Subcutaneous abdominal adipose tissue (tissue), 5 donors: ENCODE measurements at regions not wholly inside any gene's neighbourhood (a gene's known extent, or its start where the extent isn't known, plus 50 kb on each side); places are given as distances from the start of the nearest gene placed in this dataset.
"Not testable (repeated sequence)": the region's sequence is repeated elsewhere in the genome, so short reads cannot be mapped to it uniquely, and the experiment has no call there.

Source experiments
- H3K27ac ChIP-seq: one replicate; pipeline ENCODE4 v1.7.0; 2013; ENCODE audit warnings: low read depth, mild to moderate bottlenecking, inconsistent platforms, low read length, moderate library complexity
- H3K27me3 ChIP-seq, 5 donors: one replicate each; pipeline ENCODE4 v1.7.0; 2013; ENCODE audit warnings: low read length in 5 of 5, inconsistent platforms in 1 of 5; ENCODE audit not compliant: control insufficient read depth in 5 of 5, insufficient read depth in 4 of 5
- H3K36me3 ChIP-seq, 5 donors: one replicate each; pipeline ENCODE4 v1.7.0; 2013; ENCODE audit warnings: low read length in 5 of 5; ENCODE audit not compliant: control insufficient read depth in 5 of 5, insufficient read depth in 5 of 5
- H3K4me1 ChIP-seq, 5 donors: one replicate each; pipeline ENCODE4 v1.7.0; 2013; ENCODE audit warnings: low read length in 5 of 5, mild to moderate bottlenecking in 3 of 5, moderate library complexity in 1 of 5; ENCODE audit not compliant: control insufficient read depth in 5 of 5, insufficient read depth in 5 of 5
- H3K4me3 ChIP-seq, 5 donors: one replicate each; pipeline ENCODE4 v1.7.0; 2013; ENCODE audit warnings: low read length in 5 of 5, low read depth in 1 of 5
- H3K9ac ChIP-seq, 5 donors: one replicate each; pipeline ENCODE4 v1.7.0; 2013; ENCODE audit warnings: low read length in 5 of 5, mild to moderate bottlenecking in 4 of 5, moderate library complexity in 3 of 5
- H3K9me3 ChIP-seq, 5 donors: one replicate each; pipeline ENCODE4 v1.7.0; 2013; ENCODE audit warnings: low read length in 5 of 5; ENCODE audit not compliant: control insufficient read depth in 5 of 5
- donor health status: healthy.
- donor health status: healthy.
- donor health status: healthy.
- donor health status: healthy.
- donor health status: healthy.

- Histone ChIP-seq H3K27ac (no peak overlapping the region), H3K4me1 (no peaks in the 10 kb centered on the region)
Observed at GRCh38 chr5:56376128-56376527, 143.0 kb upstream of the ANKRD55 start.

DNA sequence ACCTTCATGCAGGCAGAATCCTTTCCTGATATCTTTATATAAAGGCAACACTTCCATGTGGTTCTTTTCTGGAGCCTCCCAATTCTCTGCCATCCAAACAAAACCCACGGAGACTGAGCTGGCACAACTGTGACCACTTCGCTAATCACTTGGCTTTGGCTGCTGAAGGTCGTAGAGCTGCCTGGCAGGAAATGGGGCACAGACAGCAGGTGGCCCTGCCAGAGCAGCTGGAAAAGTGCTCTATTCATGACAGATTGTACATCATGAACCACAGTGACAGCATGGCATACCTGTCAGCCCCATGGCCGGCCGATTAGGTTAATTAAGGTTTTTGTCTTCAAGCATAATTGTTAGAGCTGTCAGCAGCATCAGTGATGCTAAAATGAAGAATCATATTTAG is 141.9 kb upstream of the ANKRD55 start:
- H3K4me1 ChIP-seq, result no peaks in the 10 kb centered on the region
- peaks cover 0 to 12% (median 5%) of the 10 kb centered on the region in 5 donors for H3K9me3 ChIP-seq
- no peak overlapping the region for H3K27ac ChIP-seq
- H3K36me3 ChIP-seq, result no peaks in the 10 kb centered on the region
- no peaks in the 10 kb centered on the region for H3K27me3 ChIP-seq
- H3K4me3 ChIP-seq, result no peak overlapping the region
- no peak overlapping the region for H3K9ac ChIP-seq

More at GRCh38 chr5:56376128-56376527, 143.0 kb upstream of the ANKRD55 start:
- no peak overlapping the region for H3K9ac ChIP-seq
- no peaks in the 10 kb centered on the region for H3K27me3 ChIP-seq
- peaks cover 0 to 12% (median 5%) of the 10 kb centered on the region in 5 donors for H3K9me3 ChIP-seq
- H3K4me3 ChIP-seq, result no peak overlapping the region
- H3K36me3 ChIP-seq, result no peaks in the 10 kb centered on the region

DNA sequence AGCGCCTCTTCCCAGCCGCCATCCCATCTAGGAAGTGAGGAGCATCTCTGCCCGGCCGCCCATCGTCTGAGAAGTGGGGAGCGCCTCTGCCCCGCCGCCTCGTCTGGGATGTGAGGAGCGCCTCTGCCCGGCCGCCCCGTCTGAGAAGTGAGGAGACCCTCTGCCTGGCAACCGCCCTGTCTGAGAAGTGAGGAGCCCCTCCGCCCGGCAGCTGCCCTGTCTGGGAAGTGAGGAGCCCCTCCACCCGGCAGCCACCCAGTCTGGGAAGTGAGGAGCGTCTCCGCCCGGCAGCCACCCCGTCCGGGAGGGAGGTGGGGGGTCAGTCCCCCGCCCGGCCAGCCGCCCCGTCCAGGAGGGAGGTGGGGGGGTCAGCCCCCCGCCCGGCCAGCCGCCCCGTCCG is 139.4 kb upstream of the ANKRD55 start:
- H3K4me1 ChIP-seq, H3K4me3 ChIP-seq, H3K27ac ChIP-seq, H3K27me3 ChIP-seq, H3K36me3 ChIP-seq, H3K9ac ChIP-seq: not testable (repeated sequence)
- H3K9me3 ChIP-seq, result peaks cover 0 to 12% (median 5%) of the 10 kb centered on the region in 5 donors

DNA sequence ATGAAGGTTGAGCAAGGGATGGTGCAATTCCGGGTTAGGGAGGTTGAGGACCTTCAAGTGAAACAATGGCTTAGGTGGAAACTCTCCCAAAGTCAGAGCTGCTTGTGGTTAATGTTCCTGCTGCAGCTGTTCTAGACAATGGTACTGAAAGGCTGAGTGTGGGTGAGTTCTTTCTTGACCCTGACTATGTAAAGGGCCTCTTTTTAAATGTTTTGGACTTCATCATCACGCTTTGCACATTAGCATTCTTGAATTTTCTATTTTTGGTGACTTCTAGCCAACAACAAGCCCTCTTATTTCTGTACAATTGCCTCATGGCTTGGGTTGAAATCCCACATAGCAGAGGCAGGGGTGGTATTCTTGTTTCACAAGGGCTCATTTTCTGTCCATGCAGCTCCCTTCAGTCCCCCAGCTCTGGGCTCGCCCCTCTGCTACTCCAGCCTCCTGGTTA is 136.3 kb upstream of the ANKRD55 start:
- no peaks in the 10 kb centered on the region for H3K9me3 ChIP-seq
- H3K4me3 ChIP-seq, result no peak overlapping the region
- no peak overlapping the region for H3K9ac ChIP-seq
- no peaks in the 10 kb centered on the region for H3K4me1 ChIP-seq
- no peaks in the 10 kb centered on the region for H3K36me3 ChIP-seq
- no peaks in the 10 kb centered on the region for H3K27me3 ChIP-seq
- no peak overlapping the region for H3K27ac ChIP-seq

- H3K4me3 ChIP-seq, result no peak overlapping the region
- no peaks in the 10 kb centered on the region for H3K27me3 ChIP-seq
- no peak overlapping the region for H3K27ac ChIP-seq
- no peaks in the 10 kb centered on the region for H3K4me1 ChIP-seq
- no peaks in the 10 kb centered on the region for H3K9me3 ChIP-seq
- H3K36me3 ChIP-seq, result no peaks in the 10 kb centered on the region
- H3K9ac ChIP-seq, result no peak overlapping the region
Observed at GRCh38 chr5:56367748-56368147, 134.6 kb upstream of the ANKRD55 start.

DNA sequence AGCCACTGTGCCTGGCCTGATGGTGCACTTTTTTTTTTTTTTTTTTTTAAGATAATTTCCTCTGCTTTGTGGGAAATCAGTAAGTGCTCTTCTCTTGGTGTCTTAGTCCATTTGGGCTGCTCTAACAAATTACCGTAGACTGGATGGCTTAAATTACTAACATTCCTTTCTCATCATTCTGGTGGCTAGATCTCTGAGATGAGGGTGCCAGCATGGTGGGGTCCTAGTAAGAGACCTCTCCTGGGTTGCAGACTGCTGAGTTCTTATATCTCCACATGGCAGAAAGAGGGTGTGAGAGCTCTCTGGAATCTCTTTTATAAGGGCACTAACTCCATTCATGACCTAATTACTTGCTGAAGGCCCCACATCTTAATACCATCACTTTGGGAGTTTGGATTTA is 133.9 kb upstream of the ANKRD55 start:
- Histone ChIP-seq H3K27me3 (no peaks in the 10 kb centered on the region), H3K9ac (no peak overlapping the region), H3K27ac (no peak overlapping the region), H3K9me3 (no peaks in the 10 kb centered on the region), H3K4me3 (no peak overlapping the region), H3K4me1 (no peaks in the 10 kb centered on the region), H3K36me3 (no peaks in the 10 kb centered on the region)

DNA sequence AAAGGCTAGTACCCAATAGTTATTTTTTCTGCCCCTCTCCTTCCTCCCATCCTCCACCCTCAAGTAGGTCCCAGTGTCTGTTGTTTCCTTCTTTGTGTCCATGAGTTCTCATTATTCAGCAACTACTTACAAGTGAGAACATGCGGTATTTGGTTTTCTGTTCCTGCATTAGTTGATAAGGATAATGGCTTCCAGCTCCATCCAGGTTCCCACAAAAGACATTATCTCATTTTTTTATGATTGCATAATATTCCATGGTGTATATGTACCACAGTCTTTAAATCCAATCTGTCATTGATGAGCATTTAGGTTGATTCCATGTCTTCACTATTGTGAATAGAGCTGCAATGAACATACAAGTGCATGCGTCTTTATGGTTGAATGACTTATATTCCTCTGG is 128.3 kb upstream of the ANKRD55 start:
- Histone ChIP-seq H3K4me1 (peaks cover 0 to 37% (median 31%) of the 10 kb centered on the region in 5 donors), H3K27ac (no peak overlapping the region), H3K4me3 (no peak overlapping the region), H3K9ac (no peak overlapping the region), H3K36me3 (no peaks in the 10 kb centered on the region), H3K27me3 (no peaks in the 10 kb centered on the region), H3K9me3 (no peaks in the 10 kb centered on the region)

GRCh38 chr5:56360816-56361215 is 127.7 kb upstream of the ANKRD55 start:
- H3K27me3 ChIP-seq, result no peaks in the 10 kb centered on the region
- no peak overlapping the region for H3K4me3 ChIP-seq
- no peaks in the 10 kb centered on the region for H3K36me3 ChIP-seq
- H3K9ac ChIP-seq, result no peak overlapping the region
- no peaks in the 10 kb centered on the region for H3K9me3 ChIP-seq
- H3K4me1 ChIP-seq, result peaks cover 0 to 37% (median 31%) of the 10 kb centered on the region in 5 donors
- H3K27ac ChIP-seq, result no peak overlapping the region

DNA sequence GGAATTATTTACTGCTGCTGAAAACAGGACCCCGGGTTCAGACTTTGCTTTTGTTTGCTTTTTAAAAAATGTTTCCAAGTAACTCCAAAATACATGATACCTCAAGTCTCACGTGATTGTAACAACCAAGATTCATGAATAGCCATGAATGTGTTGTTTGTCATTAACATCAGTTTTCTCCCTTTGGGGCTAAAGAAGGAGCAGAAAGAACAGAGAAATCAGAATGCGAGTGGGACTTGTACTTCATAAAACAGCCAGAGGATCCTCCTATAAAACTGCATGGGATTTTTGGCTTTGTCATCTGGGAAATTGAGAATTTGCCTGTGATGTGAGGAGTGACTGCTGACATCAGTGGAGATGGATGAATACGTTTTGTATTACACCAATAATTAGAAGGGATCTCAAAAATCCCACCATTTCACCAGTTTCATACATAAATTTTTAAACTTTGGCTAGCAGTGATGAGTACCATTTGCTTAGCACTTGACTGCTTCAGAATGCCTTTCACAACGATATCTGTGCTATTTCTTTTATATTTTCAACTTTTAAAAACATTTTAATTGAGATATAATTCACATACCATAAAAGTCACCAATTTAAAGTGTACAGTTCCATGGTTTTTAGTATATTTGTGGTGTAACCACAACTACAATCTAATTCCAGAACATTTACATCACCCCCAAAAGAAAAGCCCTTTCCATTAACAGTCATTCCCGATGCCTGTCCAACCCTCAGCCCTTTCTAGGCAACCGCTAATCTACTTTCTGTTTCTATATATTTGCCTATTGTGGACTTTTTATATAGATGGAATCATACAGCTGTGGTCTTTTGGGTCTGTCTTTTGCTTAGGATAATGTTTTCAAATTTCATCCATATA is 126.9 kb upstream of the ANKRD55 start:
- no peak overlapping the region for H3K4me3 ChIP-seq
- H3K4me1 ChIP-seq, result peaks cover 0 to 37% (median 31%) of the 10 kb centered on the region in 5 donors
- H3K9me3 ChIP-seq, result no peaks in the 10 kb centered on the region
- no peaks in the 10 kb centered on the region for H3K27me3 ChIP-seq
- no peak overlapping the region for H3K9ac ChIP-seq
- H3K36me3 ChIP-seq, result no peaks in the 10 kb centered on the region
- H3K27ac ChIP-seq, result peak overlapping the region; percentile 54

GRCh38 chr5:56358703-56359681 is 125.9 kb upstream of the ANKRD55 start:
- H3K27me3 ChIP-seq, result no peaks in the 10 kb centered on the region
- H3K9ac ChIP-seq, result no peak overlapping the region
- H3K4me3 ChIP-seq, result no peak overlapping the region
- peak overlapping the region; percentile 54 for H3K27ac ChIP-seq
- no peaks in the 10 kb centered on the region for H3K36me3 ChIP-seq
- H3K9me3 ChIP-seq, result no peaks in the 10 kb centered on the region
- H3K4me1 ChIP-seq, result peaks cover 0 to 37% (median 31%) of the 10 kb centered on the region in 5 donors
